ENCODE measurements at regions not wholly inside any gene's neighbourhood (a gene's known extent, or its start where the extent isn't known, plus 50 kb on each side); places are given as distances from the start of the nearest gene placed in this dataset.

DNA sequence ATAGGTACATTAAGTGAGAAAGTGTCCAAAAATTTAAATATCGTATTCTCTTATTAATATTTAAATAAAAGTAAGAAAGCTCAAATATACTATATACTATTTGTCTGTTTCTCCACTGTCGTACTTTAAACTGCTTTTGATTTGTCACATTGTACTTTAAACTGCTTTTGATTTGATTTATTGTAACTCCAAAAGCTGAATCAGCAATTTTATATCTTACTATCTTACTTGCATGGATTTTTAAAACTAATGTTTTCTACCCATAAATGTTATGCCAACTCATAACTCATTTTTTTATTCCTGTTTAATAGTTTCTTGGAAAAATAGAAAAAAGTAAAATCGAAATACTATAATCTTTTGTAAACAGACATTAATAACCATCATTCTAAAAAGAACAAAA lies 1128.2 kb upstream of the ACVR2A start:
- Histone ChIP-seq H3K4me1 (ENCODE audit: insufficient read depth, low read length) (no peaks in the 10 kb centered on the region), H3K27me3 (ENCODE audit: low read length) (no peaks in the 10 kb centered on the region), H2AFZ (ENCODE audit: low read length) (no peak overlapping the region), H3K9ac (ENCODE audit: low read length) (no peak overlapping the region), H3K36me3 (ENCODE audit: low read depth, low read length) (no peaks in the 10 kb centered on the region), H4K20me1 (ENCODE audit: low read length) (no peaks in the 10 kb centered on the region), H3K9me3 (ENCODE audit: low read length) (no peaks in the 10 kb centered on the region), H3K4me3 (ENCODE audit: low read length) (no peak overlapping the region), H3K79me2 (ENCODE audit: low read length) (no peaks in the 10 kb centered on the region), H3K27ac (ENCODE audit: low read length) (no peak overlapping the region), H3F3A (ENCODE audit: low read length, unreplicated experiment) (no peaks in the 10 kb centered on the region), H3K9me2 (replicated peaks; ENCODE audit: low read length) (no peaks in the 10 kb centered on the region), H3K4me2 (ENCODE audit: low read length) (no peak overlapping the region)
- CTCF ChIA-PET = no interaction called here
- BruUV-seq (replicated peaks) = no TSS peak
- ATAC-seq (no peak), DNase-seq (no peak)
- intact Hi-C loops (cut with micrococcal nuclease) = no loop called here
- POLR2A ChIA-PET (ENCODE audit: unreplicated experiment) = no interaction called here
- TF ChIP-seq EZH2phosphoT487 (IDR thresholded peaks at IDR 0.05; ENCODE audit: borderline replicate concordance, low read length) (no peak), EZH2 (IDR thresholded peaks at IDR 0.05; ENCODE audit: low read length, unreplicated experiment) (no peak)
- TF ChIP-seq, protein P1, sequence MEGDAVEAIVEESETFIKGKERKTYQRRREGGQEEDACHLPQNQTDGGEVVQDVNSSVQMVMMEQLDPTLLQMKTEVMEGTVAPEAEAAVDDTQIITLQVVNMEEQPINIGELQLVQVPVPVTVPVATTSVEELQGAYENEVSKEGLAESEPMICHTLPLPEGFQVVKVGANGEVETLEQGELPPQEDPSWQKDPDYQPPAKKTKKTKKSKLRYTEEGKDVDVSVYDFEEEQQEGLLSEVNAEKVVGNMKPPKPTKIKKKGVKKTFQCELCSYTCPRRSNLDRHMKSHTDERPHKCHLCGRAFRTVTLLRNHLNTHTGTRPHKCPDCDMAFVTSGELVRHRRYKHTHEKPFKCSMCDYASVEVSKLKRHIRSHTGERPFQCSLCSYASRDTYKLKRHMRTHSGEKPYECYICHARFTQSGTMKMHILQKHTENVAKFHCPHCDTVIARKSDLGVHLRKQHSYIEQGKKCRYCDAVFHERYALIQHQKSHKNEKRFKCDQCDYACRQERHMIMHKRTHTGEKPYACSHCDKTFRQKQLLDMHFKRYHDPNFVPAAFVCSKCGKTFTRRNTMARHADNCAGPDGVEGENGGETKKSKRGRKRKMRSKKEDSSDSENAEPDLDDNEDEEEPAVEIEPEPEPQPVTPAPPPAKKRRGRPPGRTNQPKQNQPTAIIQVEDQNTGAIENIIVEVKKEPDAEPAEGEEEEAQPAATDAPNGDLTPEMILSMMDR (conservative IDR thresholded peaks at IDR 0.05; ENCODE audit: low read depth, low read length) = no peak

DNA sequence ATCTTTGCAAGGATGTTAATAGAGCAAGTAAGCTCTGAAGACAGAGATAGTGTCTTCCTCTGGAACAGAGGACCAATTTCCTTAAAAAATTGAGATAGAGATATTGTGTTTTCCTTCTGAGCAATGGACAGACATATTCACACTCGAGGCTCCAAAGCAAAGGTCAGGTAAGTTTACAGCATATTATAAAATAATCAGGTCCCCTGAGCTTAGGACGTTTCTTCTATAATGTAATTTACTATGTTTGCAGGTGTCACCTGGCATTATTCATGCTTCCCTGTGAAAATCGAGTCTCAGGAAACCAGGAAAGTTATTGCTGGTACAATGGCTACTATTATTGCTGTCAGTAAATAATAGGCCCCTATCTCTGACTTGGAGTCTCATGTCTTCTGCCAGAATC lies 1135.8 kb upstream of the ACVR2A start:
- no TSS peak for BruUV-seq (replicated peaks)

DNA sequence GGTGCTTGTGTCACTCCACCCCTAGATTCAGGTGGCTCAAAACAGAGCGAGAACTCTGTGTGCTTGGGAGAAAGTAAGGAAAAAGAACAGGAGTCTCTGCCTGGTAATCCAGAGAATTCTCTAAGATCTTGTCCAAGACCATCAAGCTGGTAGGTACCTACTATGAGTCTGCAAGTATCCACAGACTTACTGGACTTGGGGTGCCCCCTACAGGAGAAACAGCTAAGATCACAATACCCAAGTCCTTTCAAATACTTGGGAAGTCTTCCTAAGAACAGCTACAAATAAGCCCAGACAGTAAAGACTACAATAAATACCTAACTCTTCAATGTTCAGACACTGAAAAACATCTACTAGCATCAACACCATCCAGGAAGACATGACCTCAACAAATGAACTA lies 1143.6 kb upstream of the ACVR2A start:
- peak; percentile 46 for DNase-seq
- no peak for ATAC-seq
- intact Hi-C loops (cut with micrococcal nuclease) = no loop called here
- Histone ChIP-seq H2AFZ (ENCODE audit: low read length) (no peak overlapping the region), H3K4me1 (ENCODE audit: insufficient read depth, low read length) (no peaks in the 10 kb centered on the region), H3K27me3 (ENCODE audit: low read length) (no peaks in the 10 kb centered on the region), H3K9me2 (replicated peaks; ENCODE audit: low read length) (no peaks in the 10 kb centered on the region), H3F3A (ENCODE audit: low read length, unreplicated experiment) (no peaks in the 10 kb centered on the region), H4K20me1 (ENCODE audit: low read length) (no peaks in the 10 kb centered on the region), H3K9ac (ENCODE audit: low read length) (no peak overlapping the region), H3K4me2 (ENCODE audit: low read length) (no peak overlapping the region), H3K79me2 (ENCODE audit: low read length) (no peaks in the 10 kb centered on the region), H3K9me3 (ENCODE audit: low read length) (no peaks in the 10 kb centered on the region), H3K4me3 (ENCODE audit: low read length) (no peak overlapping the region), H3K27ac (ENCODE audit: low read length) (no peak overlapping the region), H3K36me3 (ENCODE audit: low read depth, low read length) (no peaks in the 10 kb centered on the region)
- ChIA-PET POLR2A (ENCODE audit: unreplicated experiment) (no interaction called here), CTCF (interaction anchor here (0.6 kb wide), 1 partner anchor 17 kb away, joined by 3 read pairs; no protein-coding TSS in a partner anchor)
- BruUV-seq (replicated peaks) = no TSS peak
- TF ChIP-seq, protein P1 (conservative IDR thresholded peaks at IDR 0.05; ENCODE audit: low read depth, low read length) = peak; percentile 54
- no peak for TF ChIP-seq EZH2phosphoT487 (IDR thresholded peaks at IDR 0.05; ENCODE audit: borderline replicate concordance, low read length)

More for the DNA sequence above, 1135.8 kb upstream of the ACVR2A start:
- H3K9me3 ChIP-seq (ENCODE audit: low read length) = no peaks in the 10 kb centered on the region
- intact Hi-C loops (cut with micrococcal nuclease) = no loop called here
- H3K9me2 ChIP-seq (replicated peaks; ENCODE audit: low read length) = no peaks in the 10 kb centered on the region
- H3F3A ChIP-seq (ENCODE audit: low read length, unreplicated experiment) = no peaks in the 10 kb centered on the region
- no peak overlapping the region for H3K4me2 ChIP-seq (ENCODE audit: low read length)
- CTCF ChIA-PET = no interaction called here
- H3K27ac ChIP-seq (ENCODE audit: low read length) = no peak overlapping the region
- ATAC-seq (no peak), DNase-seq (no peak)
- no peaks in the 10 kb centered on the region for H4K20me1 ChIP-seq (ENCODE audit: low read length)
- POLR2A ChIA-PET (ENCODE audit: unreplicated experiment) = no interaction called here
- H2AFZ ChIP-seq (ENCODE audit: low read length) = no peak overlapping the region
- no peaks in the 10 kb centered on the region for H3K79me2 ChIP-seq (ENCODE audit: low read length)
- TF ChIP-seq EZH2 (IDR thresholded peaks at IDR 0.05; ENCODE audit: low read length, unreplicated experiment) (no peak), EZH2phosphoT487 (IDR thresholded peaks at IDR 0.05; ENCODE audit: borderline replicate concordance, low read length) (no peak)
- TF ChIP-seq, protein P1 (conservative IDR thresholded peaks at IDR 0.05; ENCODE audit: low read depth, low read length) = no peak
- no peak overlapping the region for H3K9ac ChIP-seq (ENCODE audit: low read length)
- H3K36me3 ChIP-seq (ENCODE audit: low read depth, low read length) = no peaks in the 10 kb centered on the region
- H3K4me1 ChIP-seq (ENCODE audit: insufficient read depth, low read length) = no peaks in the 10 kb centered on the region
- H3K4me3 ChIP-seq (ENCODE audit: low read length) = no peak overlapping the region
- H3K27me3 ChIP-seq (ENCODE audit: low read length) = no peaks in the 10 kb centered on the region

Measured in PC-3 (cell line).